ENCODE measurements at regions not wholly inside any gene's neighbourhood (a gene's known extent, or its start where the extent isn't known, plus 50 kb on each side); places are given as distances from the start of the nearest gene placed in this dataset.

GRCh38 chr15:31871166-31871886, 159.0 kb upstream of the CHRNA7 start:
- H3K27ac ChIP-seq (ENCODE audit: low read depth, low read length), result no peak overlapping the region
- no peak for DNase-seq

DNA sequence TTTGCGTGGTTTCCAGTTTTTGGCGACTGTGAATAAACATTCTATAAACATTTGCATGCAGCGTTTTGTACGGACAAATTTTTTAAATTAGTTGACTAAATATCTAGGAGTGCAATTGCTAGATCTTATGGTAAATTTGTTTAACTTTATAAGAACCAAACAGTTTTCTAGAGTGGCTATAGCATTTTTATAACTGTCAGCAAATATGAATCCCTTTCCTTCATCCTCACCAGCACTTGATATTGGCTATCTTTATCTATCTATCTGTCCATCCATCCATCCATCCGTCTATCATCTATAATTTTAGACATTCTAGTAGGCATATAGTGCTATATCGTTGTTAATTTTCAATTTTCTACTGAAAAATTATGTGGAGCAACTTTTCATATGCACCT, 158.4 kb upstream of the CHRNA7 start:
- TF ChIP-seq, protein P1, sequence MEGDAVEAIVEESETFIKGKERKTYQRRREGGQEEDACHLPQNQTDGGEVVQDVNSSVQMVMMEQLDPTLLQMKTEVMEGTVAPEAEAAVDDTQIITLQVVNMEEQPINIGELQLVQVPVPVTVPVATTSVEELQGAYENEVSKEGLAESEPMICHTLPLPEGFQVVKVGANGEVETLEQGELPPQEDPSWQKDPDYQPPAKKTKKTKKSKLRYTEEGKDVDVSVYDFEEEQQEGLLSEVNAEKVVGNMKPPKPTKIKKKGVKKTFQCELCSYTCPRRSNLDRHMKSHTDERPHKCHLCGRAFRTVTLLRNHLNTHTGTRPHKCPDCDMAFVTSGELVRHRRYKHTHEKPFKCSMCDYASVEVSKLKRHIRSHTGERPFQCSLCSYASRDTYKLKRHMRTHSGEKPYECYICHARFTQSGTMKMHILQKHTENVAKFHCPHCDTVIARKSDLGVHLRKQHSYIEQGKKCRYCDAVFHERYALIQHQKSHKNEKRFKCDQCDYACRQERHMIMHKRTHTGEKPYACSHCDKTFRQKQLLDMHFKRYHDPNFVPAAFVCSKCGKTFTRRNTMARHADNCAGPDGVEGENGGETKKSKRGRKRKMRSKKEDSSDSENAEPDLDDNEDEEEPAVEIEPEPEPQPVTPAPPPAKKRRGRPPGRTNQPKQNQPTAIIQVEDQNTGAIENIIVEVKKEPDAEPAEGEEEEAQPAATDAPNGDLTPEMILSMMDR (conservative IDR thresholded peaks at IDR 0.05), result no peak
- WGBS, 2 experiments (ENCODE audit: insufficient coverage in 1 of 2, insufficient read length in 1 of 2), result 94% methylated on average over 6 of the region's 6 CpGs; no CpG with 5 or more reads in 1 of the 2 experiments
- Mint-ChIP-seq H3K9me3 (no peaks in the 10 kb centered on the region), H3K27ac (no peak overlapping the region), H3K36me3 (ENCODE audit: low read depth) (no peaks in the 10 kb centered on the region), H3K4me3 (no peak overlapping the region), H3K4me1 (peaks cover 1% of the 10 kb centered on the region), H3K27me3 (ENCODE audit: insufficient read depth) (peaks cover 23% of the 10 kb centered on the region)
- H3K4me3 ChIP-seq (ENCODE audit: low read length), result no peak overlapping the region
- no peak overlapping the region for H3K27ac ChIP-seq (ENCODE audit: low read depth, low read length)
- no peaks in the 10 kb centered on the region for H3K4me1 ChIP-seq (ENCODE audit: control insufficient read depth, insufficient read depth, low read length)
- no peak overlapping the region for H3K9ac ChIP-seq (ENCODE audit: extremely low read depth, low read length, poor library complexity, severe bottlenecking)
- no peak for DNase-seq
- no peaks in the 10 kb centered on the region for H3K9me3 ChIP-seq (ENCODE audit: control insufficient read depth, low read length)
- peaks cover 17% of the 10 kb centered on the region for H3K27me3 ChIP-seq (ENCODE audit: control insufficient read depth, insufficient read depth, low read length, poor library complexity, severe bottlenecking)
- no peaks in the 10 kb centered on the region for H3K36me3 ChIP-seq (ENCODE audit: control insufficient read depth, insufficient read depth, low read length)

More at GRCh38 chr15:31871166-31871886, 159.0 kb upstream of the CHRNA7 start:
- peak overlapping the region; percentile 78 for H3K4me3 ChIP-seq (ENCODE audit: low read length)
- H3K4me1 Mint-ChIP-seq, result peaks cover 1% of the 10 kb centered on the region
- no peaks in the 10 kb centered on the region for H3K9me3 Mint-ChIP-seq
- TF ChIP-seq, protein P1 (conservative IDR thresholded peaks at IDR 0.05), result peak; percentile 24
- 66 to 68% methylated on average over 13 to 14 of the region's 14 CpGs for WGBS, 2 experiments (ENCODE audit: insufficient coverage in 1 of 2, insufficient read length in 1 of 2)
- peak overlapping the region; percentile 70 for H3K4me3 Mint-ChIP-seq
- H3K27me3 ChIP-seq (ENCODE audit: control insufficient read depth, insufficient read depth, low read length, poor library complexity, severe bottlenecking), result peaks cover 17% of the 10 kb centered on the region
- H3K4me1 ChIP-seq (ENCODE audit: control insufficient read depth, insufficient read depth, low read length), result no peaks in the 10 kb centered on the region
- H3K9me3 ChIP-seq (ENCODE audit: control insufficient read depth, low read length), result no peaks in the 10 kb centered on the region
- H3K9ac ChIP-seq (ENCODE audit: extremely low read depth, low read length, poor library complexity, severe bottlenecking), result no peak overlapping the region
- no peaks in the 10 kb centered on the region for H3K36me3 Mint-ChIP-seq (ENCODE audit: low read depth)
- peak overlapping the region; percentile 85 for H3K27ac Mint-ChIP-seq
- H3K36me3 ChIP-seq (ENCODE audit: control insufficient read depth, insufficient read depth, low read length), result no peaks in the 10 kb centered on the region
- peaks cover 23% of the 10 kb centered on the region for H3K27me3 Mint-ChIP-seq (ENCODE audit: insufficient read depth)

DNA sequence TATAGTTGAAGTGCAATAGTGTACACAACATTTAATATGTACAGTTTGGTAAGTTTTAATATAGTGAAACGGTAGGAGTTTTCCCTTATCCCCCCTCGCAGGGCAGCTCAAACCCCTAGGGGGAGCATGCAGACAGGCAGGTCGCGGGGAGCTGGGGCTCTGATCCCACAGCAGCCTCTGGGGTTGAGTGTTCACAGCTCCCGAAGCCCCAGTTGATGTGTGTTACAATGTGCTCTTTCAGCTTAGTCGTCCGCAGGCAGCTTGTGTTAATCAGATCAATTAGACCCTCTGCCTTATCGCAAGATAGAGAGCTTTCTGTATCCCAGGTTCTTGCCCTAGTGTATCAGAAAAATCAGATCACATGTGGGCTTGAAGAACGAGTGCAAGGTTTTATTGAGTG, 143.1 kb upstream of the CHRNA7 start:
- H3K27ac Mint-ChIP-seq, result no peak overlapping the region
- H3K27me3 Mint-ChIP-seq (ENCODE audit: insufficient read depth), result no peaks in the 10 kb centered on the region
- H3K36me3 Mint-ChIP-seq (ENCODE audit: low read depth), result no peaks in the 10 kb centered on the region
- Histone ChIP-seq H3K27me3 (ENCODE audit: control insufficient read depth, insufficient read depth, low read length, poor library complexity, severe bottlenecking) (no peaks in the 10 kb centered on the region), H3K36me3 (ENCODE audit: control insufficient read depth, insufficient read depth, low read length) (no peaks in the 10 kb centered on the region), H3K9me3 (ENCODE audit: control insufficient read depth, low read length) (peaks cover 7% of the 10 kb centered on the region), H3K4me3 (ENCODE audit: low read length) (no peak overlapping the region), H3K4me1 (ENCODE audit: control insufficient read depth, insufficient read depth, low read length) (no peaks in the 10 kb centered on the region), H3K9ac (ENCODE audit: extremely low read depth, low read length, poor library complexity, severe bottlenecking) (no peak overlapping the region), H3K27ac (ENCODE audit: low read depth, low read length) (no peak overlapping the region)
- peak; percentile 79 for DNase-seq
- no peaks in the 10 kb centered on the region for H3K9me3 Mint-ChIP-seq
- TF ChIP-seq, protein P1 (conservative IDR thresholded peaks at IDR 0.05), result peak; percentile 75
- no peaks in the 10 kb centered on the region for H3K4me1 Mint-ChIP-seq
- H3K4me3 Mint-ChIP-seq, result no peak overlapping the region
- WGBS, 2 experiments (ENCODE audit: insufficient coverage in 1 of 2, insufficient read length in 1 of 2), result 57 to 65% methylated on average over 4 to 9 of the region's 9 CpGs

Data from endodermal cell (in vitro differentiated cells).